GM21360 (cell line): ENCODE measurements at regions not wholly inside any gene's neighbourhood (a gene's known extent, or its start where the extent isn't known, plus 50 kb on each side); places are given as distances from the start of the nearest gene placed in this dataset.

Experiments used
- ATAC-seq: cut with Tn5 transposase; IDR thresholded peaks from one replicate; pipeline ENCODE4 v1.9.1; 2021; ENCODE audit warnings: mild to moderate bottlenecking, moderate library complexity; ENCODE audit not compliant: unreplicated experiment

- ATAC-seq, result no peak
These were observed 139.0 kb upstream of the PRDM9 start for GRCh38 chr5:23368393-23368792.

- no peak for ATAC-seq
These were observed 139.5 kb upstream of the PRDM9 start for GRCh38 chr5:23367874-23368273.

GRCh38 chr5:23353286-23353685, 154.1 kb upstream of the PRDM9 start:
- no peak for ATAC-seq

- no peak for ATAC-seq
These were observed 155.0 kb upstream of the PRDM9 start for GRCh38 chr5:23352446-23352845.

- no peak for ATAC-seq
These were observed 164.3 kb upstream of the PRDM9 start for GRCh38 chr5:23343121-23343520.

GRCh38 chr5:23332650-23333251, 174.7 kb upstream of the PRDM9 start:
- ATAC-seq, result no peak

GRCh38 chr5:23330726-23331125, 176.7 kb upstream of the PRDM9 start:
- ATAC-seq, result no peak

GRCh38 chr5:23319901-23320300, 187.5 kb upstream of the PRDM9 start:
- ATAC-seq, result no peak

GRCh38 chr5:23318960-23319359, 188.4 kb upstream of the PRDM9 start:
- no peak for ATAC-seq

GRCh38 chr5:23318166-23318565, 189.2 kb upstream of the PRDM9 start:
- ATAC-seq, result no peak

GRCh38 chr5:23316060-23316591, 191.3 kb upstream of the PRDM9 start:
- ATAC-seq, result no peak

- no peak for ATAC-seq
These were observed 192.6 kb upstream of the PRDM9 start for GRCh38 chr5:23314827-23315226.

- ATAC-seq, result no peak
These were observed 202.4 kb upstream of the PRDM9 start for GRCh38 chr5:23305055-23305454.

GRCh38 chr5:23303836-23304235, 203.6 kb upstream of the PRDM9 start:
- ATAC-seq, result no peak

- no peak for ATAC-seq
These were observed 204.0 kb upstream of the PRDM9 start for GRCh38 chr5:23303435-23303834.

- ATAC-seq, result no peak
These were observed 205.0 kb upstream of the PRDM9 start for GRCh38 chr5:23302438-23302837.

- ATAC-seq, result no peak
These were observed 218.2 kb upstream of the PRDM9 start for GRCh38 chr5:23289162-23289561.

GRCh38 chr5:23284656-23285055, 222.8 kb upstream of the PRDM9 start:
- ATAC-seq, result no peak

GRCh38 chr5:23274171-23274570, 233.2 kb upstream of the PRDM9 start:
- no peak for ATAC-seq

- no peak for ATAC-seq
These were observed 237.4 kb upstream of the PRDM9 start for GRCh38 chr5:23269981-23270380.

GRCh38 chr5:23268136-23268535, 239.3 kb upstream of the PRDM9 start:
- ATAC-seq, result no peak

GRCh38 chr5:23260621-23261020, 246.8 kb upstream of the PRDM9 start:
- no peak for ATAC-seq

GRCh38 chr5:23257656-23258055, 249.8 kb upstream of the PRDM9 start:
- no peak for ATAC-seq
